ENCODE measurements at regions not wholly inside any gene's neighbourhood (a gene's known extent, or its start where the extent isn't known, plus 50 kb on each side); places are given as distances from the start of the nearest gene placed in this dataset.

DNA sequence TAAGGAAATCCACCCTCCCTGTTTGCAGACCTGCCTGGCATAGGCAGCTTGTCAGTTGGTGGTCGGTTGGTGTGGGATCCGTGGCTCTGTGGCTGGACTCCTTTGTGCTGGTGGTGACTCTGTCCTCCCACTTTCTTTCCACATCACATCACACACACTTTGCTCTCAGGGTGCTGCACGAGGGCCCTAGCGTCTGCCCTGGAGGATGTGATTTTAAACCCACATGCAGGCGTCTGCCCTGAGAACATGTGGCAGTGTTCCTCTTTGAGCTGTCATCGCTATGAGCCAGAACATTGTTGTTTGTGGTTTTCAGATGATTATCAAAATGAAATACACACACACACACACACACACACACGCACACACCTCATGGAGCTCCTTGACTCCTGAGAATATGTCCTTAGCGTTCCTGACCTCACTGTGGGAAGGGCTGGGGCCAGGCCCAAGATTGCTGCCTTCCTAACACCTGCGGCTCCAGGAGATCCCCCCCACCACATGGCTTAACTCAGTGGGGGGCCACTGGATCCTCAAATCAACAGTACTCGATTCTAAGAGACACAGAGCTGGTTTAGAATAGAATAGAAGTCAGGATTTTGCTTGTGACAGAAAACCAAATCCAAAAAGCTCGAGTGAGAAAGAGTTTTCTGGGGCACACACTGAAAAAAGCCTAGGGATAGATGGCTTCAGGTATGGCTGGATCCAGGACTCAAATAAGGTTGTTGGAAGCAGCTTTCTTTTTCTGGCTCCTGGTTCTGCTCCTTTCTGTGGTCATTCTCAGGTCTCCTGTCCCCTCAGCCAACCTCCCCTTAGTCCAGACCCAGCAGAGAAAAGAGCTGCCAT lies 54.8 kb downstream of the RTP5 start:
- Histone ChIP-seq H3K36me3 (ENCODE audit: insufficient read depth, low read length) (no peaks in the 10 kb centered on the region), H2AFZ (ENCODE audit: low read depth, low read length) (no peak overlapping the region), H3K4me3 (ENCODE audit: low read length) (no peak overlapping the region), H3K4me1 (ENCODE audit: insufficient read depth, low read length) (no peaks in the 10 kb centered on the region), H3K9me3 (ENCODE audit: low read length) (no peaks in the 10 kb centered on the region), H3K27me3 (ENCODE audit: insufficient read depth, low read length) (peaks cover 8% of the 10 kb centered on the region)

DNA sequence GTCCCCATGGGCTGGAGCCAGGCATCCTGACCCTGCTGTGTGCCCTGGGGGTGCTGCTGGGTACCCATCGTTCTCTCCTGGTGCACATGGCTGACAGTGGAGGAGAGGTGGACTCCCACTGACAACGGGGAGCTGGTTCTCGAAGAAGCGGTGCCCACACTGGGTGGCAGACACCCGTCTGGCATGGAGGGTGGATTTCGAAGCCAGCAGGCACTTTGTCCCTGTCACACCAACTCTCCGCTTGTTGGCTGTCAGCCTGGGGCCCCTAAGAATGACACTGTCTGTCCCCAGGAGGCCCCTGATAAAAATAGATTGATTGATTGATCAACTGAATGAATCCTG lies 55.4 kb downstream of the RTP5 start:
- H3K9me3 ChIP-seq (ENCODE audit: low read length), result no peaks in the 10 kb centered on the region
- H2AFZ ChIP-seq (ENCODE audit: low read depth, low read length), result no peak overlapping the region
- peaks cover 8% of the 10 kb centered on the region for H3K27me3 ChIP-seq (ENCODE audit: insufficient read depth, low read length)
- H3K36me3 ChIP-seq (ENCODE audit: insufficient read depth, low read length), result no peaks in the 10 kb centered on the region
- no peak overlapping the region for H3K4me3 ChIP-seq (ENCODE audit: low read length)
- no peaks in the 10 kb centered on the region for H3K4me1 ChIP-seq (ENCODE audit: insufficient read depth, low read length)

- no peak overlapping the region for H3K4me3 ChIP-seq (ENCODE audit: low read length)
- no peaks in the 10 kb centered on the region for H3K9me3 ChIP-seq (ENCODE audit: low read length)
- H3K4me1 ChIP-seq (ENCODE audit: insufficient read depth, low read length), result no peaks in the 10 kb centered on the region
- H3K36me3 ChIP-seq (ENCODE audit: insufficient read depth, low read length), result no peaks in the 10 kb centered on the region
- H3K27me3 ChIP-seq (ENCODE audit: insufficient read depth, low read length), result peaks cover 8% of the 10 kb centered on the region
- no peak overlapping the region for H2AFZ ChIP-seq (ENCODE audit: low read depth, low read length)
Measured at GRCh38 chr2:241925277-241925676, 55.7 kb downstream of the RTP5 start.

- Histone ChIP-seq H3K4me3 (ENCODE audit: low read length) (no peak overlapping the region), H3K4me1 (ENCODE audit: insufficient read depth, low read length) (no peaks in the 10 kb centered on the region), H2AFZ (ENCODE audit: low read depth, low read length) (no peak overlapping the region), H3K9me3 (ENCODE audit: low read length) (no peaks in the 10 kb centered on the region), H3K36me3 (ENCODE audit: insufficient read depth, low read length) (no peaks in the 10 kb centered on the region), H3K27me3 (ENCODE audit: insufficient read depth, low read length) (peaks cover 8% of the 10 kb centered on the region)
Measured at GRCh38 chr2:241925821-241926441, 56.4 kb downstream of the RTP5 start.

GRCh38 chr2:241926541-241927311 lies 57.2 kb downstream of the RTP5 start:
- Histone ChIP-seq H2AFZ (ENCODE audit: low read depth, low read length) (no peak overlapping the region), H3K36me3 (ENCODE audit: insufficient read depth, low read length) (no peaks in the 10 kb centered on the region), H3K27me3 (ENCODE audit: insufficient read depth, low read length) (peaks cover 8% of the 10 kb centered on the region), H3K9me3 (ENCODE audit: low read length) (no peaks in the 10 kb centered on the region), H3K4me3 (ENCODE audit: low read length) (no peak overlapping the region), H3K4me1 (ENCODE audit: insufficient read depth, low read length) (no peaks in the 10 kb centered on the region)

DNA sequence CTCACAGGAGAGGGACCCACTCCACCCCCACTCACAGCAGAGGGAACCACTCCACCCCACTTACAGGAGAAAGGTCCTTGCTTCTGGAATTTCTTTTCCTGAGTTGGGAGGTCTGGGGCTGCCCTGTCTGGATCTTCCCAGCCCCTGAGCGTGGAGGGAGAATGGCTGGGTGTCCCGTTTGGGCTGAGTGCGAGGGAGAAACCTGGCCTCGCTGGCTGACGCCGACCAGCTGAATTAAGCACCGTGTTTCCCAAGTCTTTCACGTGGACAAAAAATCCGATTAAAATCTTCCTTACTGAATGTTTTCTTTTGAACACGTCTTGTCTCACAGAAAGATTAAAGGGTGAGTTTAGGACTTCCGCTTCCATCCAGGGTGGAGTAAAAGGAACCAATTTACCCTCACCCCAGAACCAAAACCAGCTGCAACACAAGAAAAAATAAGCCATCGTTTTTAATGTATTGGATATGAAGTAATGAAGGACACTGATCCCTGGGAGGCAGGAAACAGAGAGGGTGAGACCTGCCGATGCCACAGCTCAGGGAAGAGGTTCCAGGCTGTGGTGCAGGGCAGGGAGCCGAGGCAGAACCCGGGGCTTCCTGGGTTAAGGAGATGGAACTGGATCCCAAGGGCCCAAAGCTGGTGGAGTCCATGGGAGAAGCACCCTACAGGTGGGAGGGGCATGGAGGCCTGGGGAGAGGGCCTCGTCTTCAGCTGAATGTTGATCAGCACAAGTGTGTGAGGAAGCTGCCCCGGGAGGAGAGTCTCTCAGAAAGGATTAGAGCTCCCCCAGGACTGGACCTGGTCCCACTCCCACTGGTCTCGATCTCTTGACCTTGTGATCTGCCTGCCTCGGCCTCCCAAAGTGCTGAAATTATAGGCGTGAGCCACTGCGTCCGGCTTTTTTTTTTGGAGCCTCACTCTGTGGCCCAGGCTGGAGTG lies 60.3 kb downstream of the RTP5 start:
- H2AFZ ChIP-seq (ENCODE audit: low read depth, low read length), result no peak overlapping the region
- no peaks in the 10 kb centered on the region for H3K36me3 ChIP-seq (ENCODE audit: insufficient read depth, low read length)
- H3K4me1 ChIP-seq (ENCODE audit: insufficient read depth, low read length), result no peaks in the 10 kb centered on the region
- no peak overlapping the region for H3K4me3 ChIP-seq (ENCODE audit: low read length)
- peaks cover 8% of the 10 kb centered on the region for H3K27me3 ChIP-seq (ENCODE audit: insufficient read depth, low read length)
- no peaks in the 10 kb centered on the region for H3K9me3 ChIP-seq (ENCODE audit: low read length)

DNA sequence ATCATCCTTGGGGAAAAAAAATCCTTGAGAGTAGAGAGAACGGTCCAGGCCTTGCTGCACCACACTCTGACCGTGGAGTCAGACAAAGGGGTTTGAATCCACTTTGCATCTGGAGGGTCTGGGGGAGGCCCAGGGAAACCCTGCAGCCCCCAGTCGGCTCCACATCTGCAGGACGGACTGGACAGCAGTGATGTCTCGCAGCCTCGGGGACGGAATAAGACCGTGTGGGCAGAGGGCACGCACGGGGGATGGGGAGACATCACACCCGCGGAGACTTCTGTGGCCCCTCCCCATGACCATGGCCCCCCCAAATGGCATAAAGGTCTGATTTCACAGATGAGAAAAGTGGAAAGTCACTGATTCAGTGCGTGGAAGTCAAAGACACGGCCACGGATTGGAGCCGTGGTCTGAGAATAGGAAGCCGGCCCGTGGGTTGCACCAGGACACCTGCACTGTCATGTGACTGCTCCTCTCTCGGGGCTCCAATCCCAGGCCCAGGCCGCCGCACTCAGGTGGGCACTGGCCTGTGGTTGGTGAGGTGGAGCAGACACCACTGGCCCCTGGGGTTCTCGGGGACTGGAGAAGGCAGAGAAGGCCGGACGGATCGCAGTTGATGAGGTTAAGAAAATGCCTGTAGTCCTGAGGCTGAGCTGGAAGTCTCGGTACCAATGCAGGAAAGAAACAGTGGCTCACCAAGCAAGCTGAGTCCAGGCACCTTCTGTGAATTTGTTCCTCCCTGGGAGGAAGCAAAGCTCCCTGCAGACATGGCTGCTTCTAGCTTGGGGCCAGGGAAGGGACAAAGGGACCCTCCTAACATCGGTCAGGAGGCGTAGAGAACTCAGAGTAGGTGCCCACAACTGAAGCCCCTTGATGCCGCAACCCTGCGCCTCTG lies 61.8 kb downstream of the RTP5 start:
- H3K36me3 ChIP-seq (ENCODE audit: insufficient read depth, low read length), result no peaks in the 10 kb centered on the region
- no peak overlapping the region for H2AFZ ChIP-seq (ENCODE audit: low read depth, low read length)
- H3K9me3 ChIP-seq (ENCODE audit: low read length), result no peaks in the 10 kb centered on the region
- H3K4me3 ChIP-seq (ENCODE audit: low read length), result no peak overlapping the region
- H3K4me1 ChIP-seq (ENCODE audit: insufficient read depth, low read length), result no peaks in the 10 kb centered on the region
- H3K27me3 ChIP-seq (ENCODE audit: insufficient read depth, low read length), result no peaks in the 10 kb centered on the region

DNA sequence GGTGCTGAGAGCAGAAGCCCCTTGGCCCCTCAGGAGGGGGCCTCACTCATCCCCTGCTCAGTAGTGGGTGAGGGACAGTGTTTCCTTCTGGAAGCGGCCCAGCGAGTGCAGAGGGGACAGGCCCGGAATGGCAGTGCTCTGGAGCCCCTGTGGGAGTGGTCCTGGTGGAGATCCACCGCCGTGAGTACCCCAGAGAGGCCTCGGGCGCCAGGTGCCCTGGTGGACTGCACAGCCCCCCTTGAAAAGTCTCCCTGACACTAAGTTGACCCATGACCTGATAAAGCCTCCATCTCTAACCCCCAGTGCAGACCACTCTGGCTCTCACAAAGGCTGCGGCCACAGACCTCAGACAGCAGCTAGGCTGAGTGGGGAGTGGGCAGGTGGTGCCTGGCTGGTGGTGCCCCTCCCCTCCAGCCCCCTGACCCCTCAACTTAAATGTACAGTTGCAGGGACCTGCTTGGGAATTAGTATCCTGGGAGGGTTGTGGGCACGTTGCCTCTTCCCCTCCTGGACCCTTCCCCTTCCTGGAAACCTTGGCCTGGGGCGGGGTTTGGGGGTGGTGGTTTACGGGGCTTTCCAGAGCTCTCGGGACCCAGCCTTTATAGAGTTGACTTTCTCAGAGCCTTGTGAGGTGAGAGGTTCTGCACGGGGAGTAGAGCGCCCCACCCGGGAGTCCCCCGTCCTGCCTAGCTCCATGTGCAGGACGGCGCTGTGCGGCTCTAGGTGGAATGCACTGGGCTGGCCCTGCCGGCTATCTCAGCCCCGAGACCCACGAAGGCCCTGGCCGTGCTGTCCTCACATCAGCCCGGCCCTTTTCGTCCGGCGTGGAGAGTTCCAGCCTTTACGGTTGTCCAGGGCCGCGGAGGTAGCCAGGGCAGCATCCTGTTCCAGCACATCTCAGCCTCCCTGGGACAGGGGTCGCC lies 62.7 kb downstream of the RTP5 start:
- H3K9me3 ChIP-seq (ENCODE audit: low read length), result no peaks in the 10 kb centered on the region
- no peaks in the 10 kb centered on the region for H3K27me3 ChIP-seq (ENCODE audit: insufficient read depth, low read length)
- no peaks in the 10 kb centered on the region for H3K36me3 ChIP-seq (ENCODE audit: insufficient read depth, low read length)
- H3K4me3 ChIP-seq (ENCODE audit: low read length), result no peak overlapping the region
- no peak overlapping the region for H2AFZ ChIP-seq (ENCODE audit: low read depth, low read length)
- H3K4me1 ChIP-seq (ENCODE audit: insufficient read depth, low read length), result no peaks in the 10 kb centered on the region

DNA sequence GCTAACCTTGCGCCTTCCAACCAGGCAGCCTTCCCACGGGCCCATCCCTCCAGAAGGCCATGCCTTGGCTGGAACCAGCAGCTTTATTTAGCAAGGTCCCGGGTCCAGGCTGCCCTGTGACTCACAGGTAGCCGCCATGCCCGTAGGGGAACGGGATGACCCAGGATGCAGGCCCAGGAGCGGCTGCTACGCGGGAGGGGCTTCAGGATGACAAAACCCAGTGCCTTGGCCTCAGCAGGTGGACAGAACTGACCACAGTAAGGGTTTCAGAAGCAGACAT lies 63.3 kb downstream of the RTP5 start:
- Histone ChIP-seq H3K4me3 (ENCODE audit: low read length) (no peak overlapping the region), H3K9me3 (ENCODE audit: low read length) (no peaks in the 10 kb centered on the region), H3K4me1 (ENCODE audit: insufficient read depth, low read length) (no peaks in the 10 kb centered on the region), H3K36me3 (ENCODE audit: insufficient read depth, low read length) (no peaks in the 10 kb centered on the region), H3K27me3 (ENCODE audit: insufficient read depth, low read length) (no peaks in the 10 kb centered on the region), H2AFZ (ENCODE audit: low read depth, low read length) (no peak overlapping the region)

DNA sequence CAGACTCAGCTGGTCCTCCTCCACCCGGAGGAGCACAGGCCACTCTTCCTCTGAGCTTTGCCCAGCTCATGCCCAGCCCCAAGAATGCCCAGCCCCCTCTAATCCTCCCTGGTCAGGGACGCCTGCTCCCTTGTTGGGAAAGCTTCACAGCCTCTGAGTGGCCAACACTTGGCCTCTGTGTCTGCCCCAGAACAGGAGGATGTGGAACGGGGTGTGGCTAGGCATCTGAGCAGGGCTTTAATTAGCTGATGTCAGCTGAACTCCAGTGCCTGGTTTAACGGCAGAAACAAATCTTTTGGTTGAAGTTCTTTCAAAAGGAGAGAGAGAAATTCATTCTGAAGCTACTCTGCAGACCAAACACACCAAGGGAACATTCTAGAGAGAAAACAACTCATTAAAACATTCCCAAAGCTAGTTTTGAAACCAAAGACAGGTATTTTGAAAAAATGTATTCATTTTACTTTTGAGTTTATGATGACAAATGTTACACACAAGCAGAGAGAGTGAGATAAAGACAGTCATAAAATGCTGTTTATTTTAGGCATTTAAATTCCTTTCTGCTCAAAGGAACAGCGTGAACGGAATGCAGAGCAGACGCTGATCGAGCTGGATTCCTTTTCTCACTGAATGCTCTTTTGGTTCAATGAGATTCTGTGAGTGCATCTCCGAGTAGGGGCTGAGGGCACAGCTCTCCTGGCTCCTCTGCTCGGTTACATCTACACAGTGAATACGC lies 63.8 kb downstream of the RTP5 start:
- Histone ChIP-seq H2AFZ (ENCODE audit: low read depth, low read length) (no peak overlapping the region), H3K36me3 (ENCODE audit: insufficient read depth, low read length) (no peaks in the 10 kb centered on the region), H3K4me1 (ENCODE audit: insufficient read depth, low read length) (no peaks in the 10 kb centered on the region), H3K27me3 (ENCODE audit: insufficient read depth, low read length) (no peaks in the 10 kb centered on the region), H3K9me3 (ENCODE audit: low read length) (no peaks in the 10 kb centered on the region), H3K4me3 (ENCODE audit: low read length) (no peak overlapping the region)

DNA sequence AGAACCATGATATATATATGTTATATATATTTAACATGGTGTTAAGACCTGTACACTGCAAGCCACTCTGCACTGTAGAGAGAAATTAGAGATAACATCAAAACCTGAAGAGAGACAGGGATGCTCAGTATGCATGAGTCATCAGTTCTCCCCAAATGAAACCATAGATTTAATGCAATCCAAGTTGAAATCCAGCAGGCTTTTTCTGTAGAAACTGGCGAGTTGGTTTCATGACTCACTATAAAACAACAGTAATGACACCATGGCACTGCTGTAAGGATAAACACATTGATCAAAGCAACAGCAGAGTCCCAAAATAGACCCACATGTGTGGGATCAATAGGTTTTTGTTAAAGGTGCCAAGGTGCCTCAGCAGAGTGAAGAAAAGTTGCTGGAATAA lies 65.8 kb downstream of the RTP5 start:
- H3K4me1 ChIP-seq (ENCODE audit: insufficient read depth, low read length), result no peaks in the 10 kb centered on the region
- H2AFZ ChIP-seq (ENCODE audit: low read depth, low read length), result no peak overlapping the region
- no peaks in the 10 kb centered on the region for H3K27me3 ChIP-seq (ENCODE audit: insufficient read depth, low read length)
- H3K4me3 ChIP-seq (ENCODE audit: low read length), result no peak overlapping the region
- no peaks in the 10 kb centered on the region for H3K9me3 ChIP-seq (ENCODE audit: low read length)
- no peaks in the 10 kb centered on the region for H3K36me3 ChIP-seq (ENCODE audit: insufficient read depth, low read length)

Measured in neuron (in vitro differentiated cells).